CD4-positive, alpha-beta memory T cell (primary cell): ENCODE measurements at regions not wholly inside any gene's neighbourhood (a gene's known extent, or its start where the extent isn't known, plus 50 kb on each side); places are given as distances from the start of the nearest gene placed in this dataset.

Experiments
- CTCF ChIA-PET: fragments of 350-600 bp; sonication (Branson Sonifier 250); formaldehyde crosslinking; loops from one replicate; lab custom pipeline; 2021; ENCODE audit warnings: inconsistent platforms; ENCODE audit not compliant: partially characterized antibody; lab: Charles Lee
- POLR2A ChIA-PET: fragments of 350-600 bp; sonication (Branson Sonifier 250); formaldehyde crosslinking; loops from one replicate; lab custom pipeline; 2021; ENCODE audit not compliant: partially characterized antibody; lab: Charles Lee
- DNase-seq, 5 donors: peaks; one replicate each; pipeline versions ENCODE4 v3.0.0 to v3.0.0-alpha.2; 2020 to 2022; ENCODE audit warnings: mixed read lengths in 1 of 5
- H3K27ac ChIP-seq: one replicate; pipeline ENCODE4 v1.7.0; 2013; ENCODE audit warnings: low read depth, low read length
- H3K27me3 ChIP-seq: 2 replicates; pipeline ENCODE4 v1.7.0; 2013; ENCODE audit warnings: mild to moderate bottlenecking, low read length, moderate library complexity; ENCODE audit not compliant: insufficient read depth
- H3K36me3 ChIP-seq: 2 replicates; pipeline ENCODE4 v1.7.0; 2013; ENCODE audit warnings: mild to moderate bottlenecking, low read length, moderate library complexity; ENCODE audit not compliant: insufficient read depth
- H3K4me1 ChIP-seq: 2 replicates; pipeline ENCODE4 v1.7.0; 2013; ENCODE audit warnings: mild to moderate bottlenecking, low read length, moderate library complexity; ENCODE audit not compliant: insufficient read depth
- H3K4me3 ChIP-seq, 2 donors: one replicate each; pipeline ENCODE4 v1.7.0; 2013; ENCODE audit warnings: low read length in 2 of 2, mild to moderate bottlenecking in 1 of 2
- H3K9me3 ChIP-seq, 2 donors: one replicate each; pipeline ENCODE4 v1.7.0; 2013; ENCODE audit warnings: low read length in 2 of 2, control low read depth in 1 of 2; ENCODE audit not compliant: control insufficient read depth in 1 of 2
- H3K27ac Mint-ChIP-seq, 7 donors: one replicate each; pipeline ENCODE4 v1.8.0; 2020 to 2021; ENCODE audit warnings: mixed read lengths in 7 of 7, mild to moderate bottlenecking in 6 of 7, inconsistent platforms in 3 of 7, moderate library complexity in 3 of 7
- H3K27me3 Mint-ChIP-seq, 2 donors: one replicate each; pipeline ENCODE4 v1.8.0; 2020 to 2021; ENCODE audit warnings: mixed read lengths in 2 of 2
- H3K36me3 Mint-ChIP-seq, 2 donors: one replicate each; pipeline ENCODE4 v1.8.0; 2020 to 2021; ENCODE audit warnings: mixed read lengths in 2 of 2, inconsistent platforms in 1 of 2, mild to moderate bottlenecking in 1 of 2
- H3K4me1 Mint-ChIP-seq, 4 donors: one replicate each; pipeline ENCODE4 v1.8.0; 2020 to 2021; ENCODE audit warnings: mixed read lengths in 4 of 4, mild to moderate bottlenecking in 1 of 4
- H3K4me3 Mint-ChIP-seq, 8 donors: one replicate each; pipeline ENCODE4 v1.8.0; 2020 to 2021; ENCODE audit warnings: mixed read lengths in 8 of 8, mild to moderate bottlenecking in 7 of 8, moderate library complexity in 6 of 8, inconsistent platforms in 3 of 8
- H3K9me3 Mint-ChIP-seq, 8 donors: one replicate each; pipeline ENCODE4 v1.8.0; 2020 to 2021; ENCODE audit warnings: mixed read lengths in 8 of 8, mild to moderate bottlenecking in 5 of 8, inconsistent platforms in 3 of 8, moderate library complexity in 1 of 8
- intact Hi-C: fragments of 100-400 bp; cut with micrococcal nuclease; formaldehyde crosslinking; loops from one replicate; pipeline ENCODE4 v1.15.1; 2023

GRCh38 chr11:134677891-134678551 lies 266.0 kb upstream of the B3GAT1 start:
- no peaks in the 10 kb centered on the region for H3K27me3 ChIP-seq
- Mint-ChIP-seq H3K27ac (no peak overlapping the region), H3K9me3 (no peaks in the 10 kb centered on the region), H3K4me3 (no peak overlapping the region), H3K4me1 (no peaks in the 10 kb centered on the region), H3K36me3 (no peaks in the 10 kb centered on the region), H3K27me3 (peaks cover 2 to 7% of the 10 kb centered on the region in 2 donors)
- H3K36me3 ChIP-seq = no peaks in the 10 kb centered on the region
- no peak overlapping the region for H3K4me3 ChIP-seq
- H3K27ac ChIP-seq = no peak overlapping the region
- intact Hi-C loops = no loop called here
- H3K4me1 ChIP-seq = no peaks in the 10 kb centered on the region
- POLR2A ChIA-PET = no interaction called here
- H3K9me3 ChIP-seq = no peaks in the 10 kb centered on the region
- DNase-seq = no peak
- CTCF ChIA-PET = no interaction called here

- CTCF ChIA-PET = no interaction called here
- Histone ChIP-seq H3K9me3 (no peaks in the 10 kb centered on the region), H3K4me1 (no peaks in the 10 kb centered on the region), H3K36me3 (no peaks in the 10 kb centered on the region), H3K27ac (no peak overlapping the region), H3K4me3 (no peak overlapping the region), H3K27me3 (no peaks in the 10 kb centered on the region)
- H3K27me3 Mint-ChIP-seq = peaks cover 0 to 2% of the 10 kb centered on the region in 2 donors
- DNase-seq = no peak
- H3K4me1 Mint-ChIP-seq = no peaks in the 10 kb centered on the region
- H3K27ac Mint-ChIP-seq = no peak overlapping the region
- intact Hi-C loops = no loop called here
- POLR2A ChIA-PET = no interaction called here
- H3K9me3 Mint-ChIP-seq = no peaks in the 10 kb centered on the region
- H3K4me3 Mint-ChIP-seq = no peak overlapping the region
- no peaks in the 10 kb centered on the region for H3K36me3 Mint-ChIP-seq
Measured at GRCh38 chr11:134677397-134677822, 265.4 kb upstream of the B3GAT1 start.

GRCh38 chr11:134676516-134677287 lies 264.7 kb upstream of the B3GAT1 start:
- intact Hi-C loops = no loop called here
- Mint-ChIP-seq H3K4me1 (no peaks in the 10 kb centered on the region), H3K36me3 (no peaks in the 10 kb centered on the region), H3K4me3 (no peak overlapping the region), H3K27me3 (no peaks in the 10 kb centered on the region), H3K9me3 (no peaks in the 10 kb centered on the region), H3K27ac (no peak overlapping the region)
- Histone ChIP-seq H3K27ac (no peak overlapping the region), H3K9me3 (no peaks in the 10 kb centered on the region), H3K27me3 (no peaks in the 10 kb centered on the region), H3K4me3 (no peak overlapping the region), H3K36me3 (no peaks in the 10 kb centered on the region), H3K4me1 (no peaks in the 10 kb centered on the region)
- no peak for DNase-seq
- ChIA-PET POLR2A (no interaction called here), CTCF (no interaction called here)

- H3K27me3 Mint-ChIP-seq = peaks cover 0 to under 1% of the 10 kb centered on the region in 2 donors
- intact Hi-C loops = no loop called here
- POLR2A ChIA-PET = no interaction called here
Measured at GRCh38 chr11:134675983-134676382, 263.9 kb upstream of the B3GAT1 start.

GRCh38 chr11:134674974-134675373 lies 262.9 kb upstream of the B3GAT1 start:
- Histone ChIP-seq H3K9me3 (no peaks in the 10 kb centered on the region), H3K27ac (no peak overlapping the region), H3K4me1 (no peaks in the 10 kb centered on the region), H3K27me3 (no peaks in the 10 kb centered on the region), H3K4me3 (no peak overlapping the region), H3K36me3 (no peaks in the 10 kb centered on the region)
- Mint-ChIP-seq H3K36me3 (no peaks in the 10 kb centered on the region), H3K9me3 (no peaks in the 10 kb centered on the region), H3K4me3 (no peak overlapping the region), H3K27me3 (peaks cover 0 to 4% of the 10 kb centered on the region in 2 donors), H3K4me1 (no peaks in the 10 kb centered on the region), H3K27ac (no peak overlapping the region)
- no peak for DNase-seq
- ChIA-PET POLR2A (no interaction called here), CTCF (no interaction called here)
- intact Hi-C loops = no loop called here

More at GRCh38 chr11:134675983-134676382, 263.9 kb upstream of the B3GAT1 start:
- Mint-ChIP-seq H3K9me3 (no peaks in the 10 kb centered on the region), H3K4me3 (no peak overlapping the region), H3K36me3 (no peaks in the 10 kb centered on the region), H3K4me1 (no peaks in the 10 kb centered on the region), H3K27ac (no peak overlapping the region)
- no peaks in the 10 kb centered on the region for H3K9me3 ChIP-seq
- H3K4me1 ChIP-seq = no peaks in the 10 kb centered on the region
- H3K4me3 ChIP-seq = no peak overlapping the region
- DNase-seq = no peak
- no peaks in the 10 kb centered on the region for H3K36me3 ChIP-seq
- H3K27ac ChIP-seq = no peak overlapping the region
- H3K27me3 ChIP-seq = no peaks in the 10 kb centered on the region
- CTCF ChIA-PET = no interaction called here

GRCh38 chr11:134670961-134671370 lies 258.9 kb upstream of the B3GAT1 start:
- no peaks in the 10 kb centered on the region for H3K27me3 ChIP-seq
- Mint-ChIP-seq H3K27ac (no peak overlapping the region), H3K4me3 (no peak overlapping the region), H3K9me3 (peaks cover 0 to 4% (median 0%) of the 10 kb centered on the region in 8 donors), H3K36me3 (no peaks in the 10 kb centered on the region), H3K4me1 (no peaks in the 10 kb centered on the region), H3K27me3 (peaks cover 0 to 4% of the 10 kb centered on the region in 2 donors)
- H3K4me3 ChIP-seq = no peak overlapping the region
- ChIA-PET CTCF (no interaction called here), POLR2A (no interaction called here)
- no peak overlapping the region for H3K27ac ChIP-seq
- intact Hi-C loops = no loop called here
- DNase-seq = no peak
- H3K9me3 ChIP-seq = no peaks in the 10 kb centered on the region
- H3K36me3 ChIP-seq = no peaks in the 10 kb centered on the region
- H3K4me1 ChIP-seq = no peaks in the 10 kb centered on the region

GRCh38 chr11:134670247-134670782 lies 258.3 kb upstream of the B3GAT1 start:
- no peak overlapping the region for H3K27ac Mint-ChIP-seq
- H3K4me3 ChIP-seq = no peak overlapping the region
- no peaks in the 10 kb centered on the region for H3K27me3 ChIP-seq
- no peak overlapping the region for H3K27ac ChIP-seq
- no peaks in the 10 kb centered on the region for H3K36me3 Mint-ChIP-seq
- POLR2A ChIA-PET = no interaction called here
- intact Hi-C loops = no loop called here
- H3K4me1 ChIP-seq = no peaks in the 10 kb centered on the region
- peaks cover 0 to 4% (median 0%) of the 10 kb centered on the region in 8 donors for H3K9me3 Mint-ChIP-seq
- H3K4me3 Mint-ChIP-seq = no peak overlapping the region
- H3K4me1 Mint-ChIP-seq = no peaks in the 10 kb centered on the region
- H3K27me3 Mint-ChIP-seq = peaks cover 0 to 4% of the 10 kb centered on the region in 2 donors
- DNase-seq = no peak
- H3K36me3 ChIP-seq = no peaks in the 10 kb centered on the region
- CTCF ChIA-PET = no interaction called here
- H3K9me3 ChIP-seq = no peaks in the 10 kb centered on the region
